GM18507 (cell line): ENCODE measurements at regions not wholly inside any gene's neighbourhood (a gene's known extent, or its start where the extent isn't known, plus 50 kb on each side); places are given as distances from the start of the nearest gene placed in this dataset.

ENCODE experiments used
- DNase-seq: peaks from one replicate; pipeline ENCODE4 v3.0.0; 2011; ENCODE audit warnings: low read depth; ENCODE audit not compliant: insufficient read length; ENCODE audit errors: extremely low spot score
- FAIRE-seq: peaks from 2 replicates; lab custom pipeline; 2011; peaks lifted over from hg19 to GRCh38; lab: Jason Lieb, UNC

GRCh38 chr3:67923796-67924195, 269.4 kb upstream of the SUCLG2 start:
- DNase-seq (no peak), FAIRE-seq (no peak)

GRCh38 chr3:67920969-67921368, 266.6 kb upstream of the SUCLG2 start:
- FAIRE-seq (no peak), DNase-seq (no peak)

- FAIRE-seq, result no peak
- no peak for DNase-seq
Measured at GRCh38 chr3:67920311-67920710, 265.9 kb upstream of the SUCLG2 start.

DNA sequence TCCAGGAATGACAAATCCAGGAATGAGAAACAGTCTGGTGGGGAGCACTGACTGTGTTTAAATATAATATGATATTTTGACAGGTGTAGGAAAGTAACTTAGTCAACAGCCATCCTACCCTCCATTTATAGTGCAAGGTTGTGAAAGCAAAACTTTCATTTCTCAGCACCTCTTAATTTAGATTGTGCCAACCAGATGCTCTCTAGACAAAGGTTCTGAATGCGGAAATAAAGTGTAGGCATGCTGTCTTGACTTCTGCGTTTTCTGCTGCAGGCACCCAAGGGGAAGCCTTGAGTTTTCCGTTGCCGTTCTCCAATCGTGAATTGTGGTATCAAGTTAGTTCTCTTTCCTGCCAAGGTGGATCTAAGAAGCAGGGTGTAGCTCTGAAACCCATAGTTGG, 261.9 kb upstream of the SUCLG2 start:
- DNase-seq (no peak), FAIRE-seq (no peak)

DNA sequence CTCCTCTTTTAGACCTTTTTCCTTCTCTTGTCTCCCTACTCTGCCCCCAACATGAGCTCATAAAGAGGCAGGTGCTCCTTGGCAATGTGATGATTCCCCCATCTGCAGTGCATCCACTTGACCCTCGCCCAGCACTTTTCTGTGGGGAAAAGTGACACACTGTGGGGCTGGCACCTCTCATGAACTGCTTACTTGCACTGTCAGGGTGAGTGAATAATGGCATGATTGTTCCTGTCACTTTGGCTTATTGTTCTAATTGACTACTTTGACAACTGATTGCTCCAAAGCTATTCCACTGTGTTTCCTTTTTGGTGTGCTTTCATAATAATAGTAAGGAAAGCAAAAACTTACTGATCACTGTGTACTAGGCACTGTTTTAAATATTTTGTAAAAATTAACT, 253.3 kb upstream of the SUCLG2 start:
- FAIRE-seq (no peak), DNase-seq (no peak)

DNA sequence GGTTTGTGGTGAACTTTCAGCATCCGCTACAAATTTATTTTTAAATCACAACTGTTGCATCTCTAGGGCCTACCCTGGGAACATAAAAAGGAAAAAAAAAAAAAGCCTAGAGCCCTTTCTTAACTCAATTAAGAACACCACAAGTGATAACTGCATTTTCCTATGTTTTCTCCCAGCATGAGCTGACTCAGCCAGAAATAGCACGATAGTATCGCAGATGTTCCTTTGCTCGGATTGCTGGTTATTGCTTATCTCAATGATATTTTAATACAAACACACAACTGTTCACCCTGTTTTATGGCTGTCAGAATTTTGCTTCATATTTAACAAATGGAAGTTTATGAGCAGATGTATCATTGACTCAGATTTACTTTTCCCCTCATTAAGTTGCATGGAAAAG, 251.8 kb upstream of the SUCLG2 start:
- DNase-seq (no peak), FAIRE-seq (no peak)

DNA sequence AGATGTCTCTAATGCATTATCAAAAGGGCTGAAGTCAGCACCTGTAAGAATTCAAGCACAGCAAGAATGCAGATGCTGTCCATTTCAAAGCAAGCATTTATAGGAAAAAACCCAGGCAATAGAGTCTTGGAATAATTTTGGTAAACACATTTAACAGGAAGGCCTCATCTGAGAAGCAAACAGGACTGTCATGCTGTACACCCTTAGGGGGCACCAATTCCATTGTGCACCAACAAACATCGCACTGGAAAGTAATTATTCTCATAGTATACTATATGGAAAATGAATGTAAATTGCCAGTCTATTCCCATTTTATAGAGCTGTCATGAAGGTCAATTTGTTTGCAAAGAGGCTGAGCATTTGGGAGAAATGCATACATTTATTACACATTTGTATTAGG, 247.3 kb upstream of the SUCLG2 start:
- FAIRE-seq (no peak), DNase-seq (no peak)

DNA sequence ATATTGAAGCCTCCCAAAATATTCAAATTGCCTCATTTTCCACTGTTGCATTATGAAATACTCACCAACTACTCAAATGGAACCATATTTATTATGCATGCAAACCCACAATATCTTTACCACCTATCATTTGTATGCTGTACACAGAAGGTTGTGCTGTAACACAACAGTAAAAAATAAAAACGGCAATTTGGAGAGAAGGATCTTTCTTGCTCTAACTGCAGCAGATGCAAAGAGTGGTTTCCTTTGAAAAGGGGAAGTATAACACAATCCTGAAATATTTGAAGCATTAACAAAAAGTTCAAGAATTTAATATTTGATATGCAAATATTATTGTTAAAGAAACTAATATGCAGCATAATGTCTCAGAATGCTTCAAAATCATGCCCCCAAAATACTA, 244.5 kb upstream of the SUCLG2 start:
- FAIRE-seq (no peak), DNase-seq (no peak)

GRCh38 chr3:67897351-67898336, 243.2 kb upstream of the SUCLG2 start:
- DNase-seq (no peak), FAIRE-seq (no peak)

DNA sequence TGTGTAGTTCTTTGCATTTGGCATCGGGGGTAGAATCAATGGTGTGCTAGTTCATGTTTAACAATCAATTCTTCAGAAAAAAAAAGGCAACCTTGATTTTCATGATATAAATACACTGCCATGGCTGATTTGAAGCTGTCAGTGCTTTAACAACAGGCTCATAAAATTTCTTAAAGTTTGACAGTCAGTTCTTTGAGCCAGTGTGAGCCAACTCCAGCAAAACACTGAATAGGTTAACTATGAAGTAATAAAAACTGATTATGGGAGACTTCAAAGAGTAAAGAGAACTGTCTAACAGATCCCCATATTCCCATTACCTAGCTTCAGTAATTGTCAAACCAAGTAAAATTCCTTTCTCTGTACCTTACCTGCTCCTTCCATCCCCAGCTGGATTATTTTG, 241.7 kb upstream of the SUCLG2 start:
- DNase-seq (no peak), FAIRE-seq (no peak)

DNA sequence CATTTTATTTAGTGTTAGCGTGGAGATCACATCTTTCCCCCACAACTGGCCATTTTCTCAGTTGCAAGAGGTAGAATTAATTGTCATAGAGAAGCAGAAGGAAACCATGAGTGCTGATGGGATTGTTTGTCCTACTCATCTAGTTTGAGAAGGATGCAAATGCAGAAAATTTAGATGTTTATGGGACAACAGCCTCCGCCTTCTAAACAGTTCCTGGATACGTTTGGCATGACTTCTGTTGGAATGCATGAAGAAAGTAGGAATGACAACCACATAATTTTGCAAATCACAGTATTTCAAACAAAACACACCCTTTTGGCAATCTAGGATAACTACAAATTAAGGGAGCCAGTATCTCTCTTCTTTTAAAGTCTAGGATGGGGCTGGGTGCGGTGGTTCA, 240.1 kb upstream of the SUCLG2 start:
- FAIRE-seq (no peak), DNase-seq (no peak)

- no peak for FAIRE-seq
- DNase-seq, result no peak
Measured at GRCh38 chr3:67884345-67884744, 229.9 kb upstream of the SUCLG2 start.

GRCh38 chr3:67883766-67884165, 229.4 kb upstream of the SUCLG2 start:
- no peak for DNase-seq
- FAIRE-seq, result no peak

GRCh38 chr3:67882981-67883380, 228.6 kb upstream of the SUCLG2 start:
- DNase-seq (no peak), FAIRE-seq (no peak)

DNA sequence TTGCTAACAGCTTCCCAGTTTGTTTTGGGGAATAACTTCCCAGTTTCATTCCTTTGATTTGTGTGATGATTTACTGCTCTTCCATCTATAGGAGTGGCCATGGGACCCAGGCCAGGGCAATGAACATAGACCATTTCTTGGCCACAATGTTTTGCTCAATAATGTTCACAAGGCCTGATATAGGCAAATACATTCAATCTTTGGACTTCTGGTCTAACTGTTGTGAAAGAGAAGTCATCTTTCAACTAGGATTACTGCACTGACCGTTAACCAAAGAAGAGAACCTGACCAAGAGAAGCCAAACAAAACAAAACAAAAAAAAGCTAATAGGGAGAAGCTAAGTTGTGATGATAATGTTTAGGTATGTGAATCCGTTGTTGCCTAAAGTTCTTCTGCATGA, 221.8 kb upstream of the SUCLG2 start:
- FAIRE-seq (no peak), DNase-seq (no peak)

GRCh38 chr3:67875858-67876257, 221.4 kb upstream of the SUCLG2 start:
- no peak for FAIRE-seq
- DNase-seq, result no peak

DNA sequence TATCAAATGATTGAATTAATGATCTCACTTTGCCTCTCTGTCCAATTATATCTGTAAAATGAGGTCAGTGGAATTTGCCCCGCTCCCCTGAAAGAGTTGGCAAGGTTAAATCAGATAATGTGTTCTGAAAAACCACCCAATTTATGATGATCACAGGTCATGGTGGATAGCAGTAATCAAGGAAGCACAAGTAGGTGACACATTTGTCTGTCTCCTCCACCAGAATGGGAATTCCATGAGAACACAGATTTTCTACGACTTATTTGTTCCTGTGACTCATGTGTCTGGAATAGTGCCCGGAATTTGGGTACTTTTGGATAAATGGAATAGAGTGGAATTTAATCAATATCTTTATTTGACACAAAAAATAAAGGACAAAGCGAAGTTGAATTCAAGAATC, 220.9 kb upstream of the SUCLG2 start:
- FAIRE-seq (no peak), DNase-seq (no peak)

GRCh38 chr3:67870477-67870876, 216.1 kb upstream of the SUCLG2 start:
- no peak for DNase-seq
- no peak for FAIRE-seq

- DNase-seq, result no peak
- FAIRE-seq, result no peak
Measured at GRCh38 chr3:67866571-67866970, 212.2 kb upstream of the SUCLG2 start.

DNA sequence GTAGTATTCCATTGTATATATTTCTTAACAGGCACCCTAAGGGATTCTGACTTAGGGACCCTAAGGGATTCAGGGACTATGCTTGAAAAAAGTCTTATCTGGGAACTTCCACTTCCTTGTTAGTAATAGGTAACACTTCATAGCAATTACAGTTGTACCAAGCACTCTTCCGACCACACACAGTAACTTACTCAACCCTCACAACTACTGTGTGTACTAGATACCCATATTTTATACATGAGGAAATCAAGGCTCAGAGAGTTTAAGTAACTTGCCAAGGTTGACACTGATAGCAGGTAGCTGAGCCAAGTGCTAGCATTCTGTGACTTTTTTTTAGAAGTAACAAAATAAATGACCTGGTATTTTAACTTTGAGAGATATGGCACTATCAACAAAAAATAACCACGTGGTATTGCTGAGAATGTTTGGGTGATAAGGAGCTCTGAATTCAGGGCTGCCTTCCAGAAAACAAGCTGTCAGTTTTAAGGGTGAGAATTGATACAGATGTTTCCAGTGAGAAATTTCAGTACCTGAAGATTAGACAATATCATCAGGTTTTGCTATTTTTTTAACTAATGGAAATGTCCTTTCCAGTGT, 210.3 kb upstream of the SUCLG2 start:
- DNase-seq (no peak), FAIRE-seq (no peak)

- DNase-seq (no peak), FAIRE-seq (no peak)
Measured at GRCh38 chr3:67863869-67864268, 209.5 kb upstream of the SUCLG2 start.
